T-helper 2 cell treated with Interferon-gamma antibody and Interleukin-4, amounts not matched to agents 5 μg/mL and 100 μg/mL, for 36 hours (primary cell): ENCODE measurements at regions not wholly inside any gene's neighbourhood (a gene's known extent, or its start where the extent isn't known, plus 50 kb on each side); places are given as distances from the start of the nearest gene placed in this dataset.
"Not testable (repeated sequence)": the region's sequence is repeated elsewhere in the genome, so short reads cannot be mapped to it uniquely, and the experiment has no call there.

Source experiments
- DNase-seq: peaks from one replicate; pipeline ENCODE4 v3.0.0; 2021; ENCODE audit warnings: low spot score
- H3K27ac Mint-ChIP-seq: one replicate; pipeline ENCODE4 v1.8.0; 2021; ENCODE audit warnings: mild to moderate bottlenecking, mixed read lengths
- H3K27me3 Mint-ChIP-seq: one replicate; pipeline ENCODE4 v1.8.0; 2021; ENCODE audit warnings: low read depth, mixed read lengths
- H3K36me3 Mint-ChIP-seq: one replicate; pipeline ENCODE4 v1.8.0; 2021; ENCODE audit warnings: low read depth, mixed read lengths
- H3K4me1 Mint-ChIP-seq: one replicate; pipeline ENCODE4 v1.8.0; 2021; ENCODE audit warnings: low read depth, mixed read lengths
- H3K4me3 Mint-ChIP-seq: one replicate; pipeline ENCODE4 v1.8.0; 2022; ENCODE audit warnings: mild to moderate bottlenecking, moderate library complexity, mixed read lengths
- H3K9me3 Mint-ChIP-seq: one replicate; pipeline ENCODE4 v1.8.0; 2021; ENCODE audit warnings: mixed read lengths

DNA sequence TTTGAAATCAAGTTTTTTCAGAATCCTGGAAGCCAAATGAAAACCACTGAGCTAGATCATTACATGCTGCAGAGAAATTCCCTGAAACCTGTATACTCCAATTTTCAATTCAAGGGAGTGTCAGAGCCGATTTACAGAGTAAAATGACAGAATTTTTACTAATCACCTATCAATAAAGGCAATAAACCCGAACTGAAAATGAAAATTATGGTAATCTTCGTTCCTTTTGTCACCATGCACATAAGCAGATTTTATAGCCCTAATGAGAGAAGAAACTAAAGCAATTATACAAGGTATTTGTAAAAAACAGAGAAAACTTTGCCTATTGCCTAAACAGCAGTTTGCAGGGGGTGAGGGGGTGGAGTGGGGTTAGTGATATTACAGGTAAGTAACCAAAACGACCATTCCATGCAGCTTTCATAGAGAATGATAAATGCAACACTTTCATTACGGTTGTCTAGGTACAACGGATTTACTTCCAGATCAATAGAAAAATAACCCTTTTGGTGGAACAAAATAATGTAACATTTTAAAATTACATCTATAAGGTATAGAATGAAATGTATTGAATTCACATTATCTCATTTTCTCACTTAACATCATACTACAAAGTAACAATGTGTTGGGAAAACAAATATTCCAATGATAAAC lies 115.2 kb upstream of the BEND6 start:
- H3K27me3 Mint-ChIP-seq = peaks cover 56% of the 10 kb centered on the region
- no peak overlapping the region for H3K4me3 Mint-ChIP-seq

DNA sequence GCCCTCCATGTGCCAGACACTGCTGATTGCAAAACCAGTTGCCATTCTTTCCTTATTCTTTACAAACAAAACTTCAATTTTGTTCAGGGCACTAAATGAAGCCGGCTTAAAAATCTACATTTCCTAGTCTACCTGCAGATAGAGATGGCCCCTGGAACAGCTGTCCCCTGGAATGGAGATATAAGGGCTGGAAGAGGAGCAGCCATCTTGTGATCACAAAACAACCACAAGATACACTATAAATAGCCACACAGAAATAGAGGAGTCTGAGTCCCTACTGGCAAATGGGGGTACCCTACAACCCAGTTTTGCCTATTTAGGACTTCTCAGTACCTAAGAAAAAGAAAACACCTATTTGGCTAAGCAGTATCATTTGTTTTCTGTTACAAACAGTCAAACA lies 115.9 kb upstream of the BEND6 start:
- Mint-ChIP-seq H3K4me3 (no peak overlapping the region), H3K27me3 (peaks cover 56% of the 10 kb centered on the region), H3K4me1 (peaks cover 5% of the 10 kb centered on the region), H3K27ac (no peak overlapping the region), H3K36me3 (no peaks in the 10 kb centered on the region), H3K9me3 (no peaks in the 10 kb centered on the region)
- DNase-seq = no peak

More for the DNA sequence above, 115.2 kb upstream of the BEND6 start:
- Mint-ChIP-seq H3K27ac (no peak overlapping the region), H3K36me3 (no peaks in the 10 kb centered on the region), H3K4me1 (peaks cover 6% of the 10 kb centered on the region), H3K9me3 (no peaks in the 10 kb centered on the region)
- no peak for DNase-seq

DNA sequence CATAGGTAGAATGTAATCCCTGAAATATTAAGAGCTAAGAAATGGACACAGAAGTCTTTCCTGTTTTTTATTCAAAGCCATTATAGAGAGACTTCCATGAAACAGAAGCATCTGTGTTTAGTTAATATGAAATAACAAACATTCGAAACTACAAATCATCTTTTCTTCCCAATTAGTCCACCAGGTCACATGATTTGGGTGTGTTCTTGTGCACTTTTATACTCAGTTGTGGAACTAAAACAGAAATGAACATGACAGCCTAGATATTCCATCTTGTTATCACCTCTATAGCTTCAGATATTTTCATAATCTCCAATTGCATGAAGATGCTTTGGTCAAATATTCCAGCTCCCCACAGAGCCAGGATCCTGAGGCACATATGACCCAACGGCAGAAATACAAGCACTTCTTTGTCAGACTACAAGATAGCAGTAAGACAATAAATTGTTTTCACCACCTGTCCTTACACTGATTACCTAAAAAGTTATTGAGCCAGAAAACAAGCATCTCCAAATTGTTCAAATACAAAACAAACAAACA lies 116.8 kb upstream of the BEND6 start:
- H3K36me3 Mint-ChIP-seq = no peaks in the 10 kb centered on the region
- H3K4me1 Mint-ChIP-seq = peaks cover 5% of the 10 kb centered on the region
- H3K27me3 Mint-ChIP-seq = peaks cover 55% of the 10 kb centered on the region
- DNase-seq = no peak
- no peaks in the 10 kb centered on the region for H3K9me3 Mint-ChIP-seq
- no peak overlapping the region for H3K4me3 Mint-ChIP-seq
- H3K27ac Mint-ChIP-seq = no peak overlapping the region

DNA sequence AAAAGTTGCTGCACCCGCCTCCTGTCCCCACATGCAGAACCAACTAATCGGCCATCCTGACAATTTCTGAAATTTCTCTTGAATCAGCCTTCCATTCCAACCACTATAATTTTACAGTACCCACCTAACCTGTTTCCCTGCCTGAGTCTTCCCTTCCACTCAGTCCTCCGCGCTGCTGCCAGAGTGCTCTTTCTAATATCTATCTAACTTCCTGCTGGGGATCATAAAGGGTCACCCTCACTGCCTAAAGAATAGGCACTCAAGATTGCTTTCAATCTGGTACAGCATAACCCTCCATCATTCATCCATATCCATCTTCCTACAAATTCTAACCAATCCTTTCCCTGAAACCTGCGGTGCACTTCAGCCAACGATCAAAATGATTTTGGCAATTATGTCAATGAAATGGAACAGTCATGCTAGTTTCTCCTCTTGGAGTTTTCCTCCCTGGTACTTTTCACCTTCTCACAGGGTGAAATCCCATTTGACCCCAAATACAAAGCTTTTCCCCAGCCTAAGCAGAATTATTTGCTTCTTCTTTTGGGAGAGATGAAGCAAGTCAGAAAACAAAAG lies 117.5 kb upstream of the BEND6 start:
- no peak overlapping the region for H3K27ac Mint-ChIP-seq
- H3K36me3 Mint-ChIP-seq = no peaks in the 10 kb centered on the region
- H3K27me3 Mint-ChIP-seq = peaks cover 49% of the 10 kb centered on the region
- no peak for DNase-seq
- H3K9me3 Mint-ChIP-seq = no peaks in the 10 kb centered on the region
- no peak overlapping the region for H3K4me3 Mint-ChIP-seq
- no peaks in the 10 kb centered on the region for H3K4me1 Mint-ChIP-seq

DNA sequence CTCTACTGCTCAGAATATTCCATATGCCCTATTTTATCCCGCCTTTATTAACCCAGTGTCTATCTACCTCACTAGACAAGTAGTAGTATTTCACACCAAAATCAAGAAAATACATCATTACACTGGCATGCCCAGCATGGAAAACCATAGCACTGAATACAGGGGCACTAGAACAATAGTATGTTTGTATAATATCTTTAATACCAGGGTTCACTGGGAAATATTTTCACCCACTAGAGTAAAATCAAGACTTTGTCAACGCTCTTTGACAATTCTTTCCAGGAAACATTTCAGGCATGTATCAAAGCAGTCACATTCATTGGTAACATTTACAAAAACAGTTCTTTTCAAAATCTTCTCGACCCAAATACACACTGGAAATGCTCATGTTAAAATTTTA lies 119.3 kb upstream of the BEND6 start:
- H3K36me3 Mint-ChIP-seq = no peaks in the 10 kb centered on the region
- no peak for DNase-seq
- no peaks in the 10 kb centered on the region for H3K4me1 Mint-ChIP-seq

DNA sequence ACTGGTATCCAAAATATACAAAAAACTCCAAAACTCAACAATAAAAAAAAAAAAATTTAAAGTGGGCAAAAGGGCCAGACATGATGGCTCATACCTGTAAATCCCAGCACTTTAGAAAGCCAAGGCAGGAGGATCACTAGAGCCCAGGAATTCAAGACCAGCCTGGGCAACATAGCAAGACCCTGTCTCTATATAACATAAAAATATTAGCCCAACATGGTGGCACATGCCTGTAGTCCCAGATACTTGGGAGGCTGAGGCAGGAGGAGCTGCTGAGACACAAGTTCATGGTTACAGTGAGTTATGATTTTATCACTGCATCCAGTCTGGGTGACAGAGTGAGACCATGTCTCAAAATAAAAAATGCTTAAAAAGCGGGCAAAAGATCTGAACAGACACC lies 121.0 kb upstream of the BEND6 start:
- no peaks in the 10 kb centered on the region for H3K4me1 Mint-ChIP-seq
- H3K27me3 Mint-ChIP-seq = peaks cover 21% of the 10 kb centered on the region
- H3K36me3 Mint-ChIP-seq = no peaks in the 10 kb centered on the region
- no peak overlapping the region for H3K4me3 Mint-ChIP-seq
- no peak overlapping the region for H3K27ac Mint-ChIP-seq
- H3K9me3 Mint-ChIP-seq = no peaks in the 10 kb centered on the region
- no peak for DNase-seq

More for the DNA sequence above, 119.3 kb upstream of the BEND6 start:
- Mint-ChIP-seq H3K27ac (no peak overlapping the region), H3K27me3 (peaks cover 33% of the 10 kb centered on the region), H3K4me3 (no peak overlapping the region), H3K9me3 (no peaks in the 10 kb centered on the region)

DNA sequence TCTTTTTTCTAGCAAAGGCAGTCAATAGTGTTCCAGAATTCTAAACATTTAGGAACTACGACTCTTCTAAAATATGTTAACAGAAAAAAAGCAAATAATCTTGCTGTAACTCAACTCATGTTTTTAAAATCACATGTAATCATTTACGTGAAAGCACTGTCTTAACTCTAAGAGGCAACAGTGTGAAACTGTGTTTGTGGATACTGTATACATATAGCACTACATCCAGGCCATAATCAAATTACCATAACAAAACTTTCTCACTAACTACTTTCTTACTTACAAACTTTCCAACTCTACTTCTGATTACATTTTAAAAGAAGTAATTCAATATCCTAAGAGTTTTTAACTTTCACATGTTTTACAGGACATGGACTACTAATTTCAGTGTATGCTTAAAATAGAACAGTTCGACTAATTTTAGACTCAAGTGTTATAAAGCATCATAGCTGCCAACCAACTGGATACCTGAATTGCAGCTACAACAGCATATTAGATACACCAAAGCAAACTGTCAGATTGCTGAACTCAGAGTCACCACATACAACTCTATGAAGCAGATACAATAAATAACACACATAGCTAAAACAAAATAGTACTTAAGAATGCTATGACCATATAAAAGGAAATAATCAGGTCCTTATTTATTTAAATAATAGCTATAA lies 121.6 kb upstream of the BEND6 start:
- no peak overlapping the region for H3K27ac Mint-ChIP-seq
- H3K4me1 Mint-ChIP-seq = no peaks in the 10 kb centered on the region
- no peaks in the 10 kb centered on the region for H3K36me3 Mint-ChIP-seq
- H3K27me3 Mint-ChIP-seq = peaks cover 16% of the 10 kb centered on the region
- no peaks in the 10 kb centered on the region for H3K9me3 Mint-ChIP-seq
- no peak for DNase-seq
- no peak overlapping the region for H3K4me3 Mint-ChIP-seq

DNA sequence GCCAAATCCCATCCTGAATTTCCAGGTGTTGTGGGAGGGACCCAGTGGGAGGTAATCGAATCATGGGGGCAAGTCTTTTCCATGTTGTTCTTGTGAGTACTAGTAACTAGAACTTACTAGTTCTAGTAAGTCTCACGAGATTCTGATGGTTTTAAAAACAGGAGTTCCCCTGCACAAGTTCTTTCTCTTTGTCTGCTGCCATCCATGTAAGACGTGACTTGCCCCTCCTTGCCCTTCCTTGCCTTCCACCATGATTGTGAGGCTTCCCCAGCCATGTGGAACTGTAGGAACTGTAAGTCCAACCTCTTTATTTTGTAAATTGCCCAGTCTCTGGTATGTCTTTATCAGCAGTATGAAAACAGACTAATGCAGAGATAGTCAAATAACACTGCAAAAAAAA lies 122.7 kb upstream of the BEND6 start:
- Mint-ChIP-seq H3K36me3 (no peaks in the 10 kb centered on the region), H3K27ac (no peak overlapping the region), H3K4me1 (no peaks in the 10 kb centered on the region), H3K4me3 (no peak overlapping the region), H3K9me3 (no peaks in the 10 kb centered on the region), H3K27me3 (peaks cover 6% of the 10 kb centered on the region)
- no peak for DNase-seq

DNA sequence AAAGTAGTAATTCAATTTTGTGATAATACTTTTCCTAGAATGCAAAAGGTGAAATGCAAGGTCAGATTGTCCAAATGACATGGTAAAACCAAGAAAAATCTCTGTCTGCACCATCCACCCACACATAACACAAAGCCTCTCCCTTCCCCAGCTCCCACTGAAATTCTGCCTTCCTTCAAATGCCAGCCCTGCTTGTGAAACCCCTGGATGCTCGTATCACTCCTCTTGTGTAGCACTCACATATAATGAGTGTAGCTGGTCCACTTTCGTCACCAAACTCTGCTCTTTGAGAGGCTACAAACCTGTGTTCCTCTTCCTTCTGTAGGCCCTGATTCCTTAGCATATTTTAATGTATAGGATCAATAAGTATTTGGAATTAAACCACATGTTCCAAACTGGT lies 123.6 kb upstream of the BEND6 start:
- H3K4me1 Mint-ChIP-seq = no peaks in the 10 kb centered on the region
- H3K36me3 Mint-ChIP-seq = no peaks in the 10 kb centered on the region
- no peak for DNase-seq
- no peaks in the 10 kb centered on the region for H3K9me3 Mint-ChIP-seq
- H3K4me3 Mint-ChIP-seq = no peak overlapping the region
- no peak overlapping the region for H3K27ac Mint-ChIP-seq
- H3K27me3 Mint-ChIP-seq = peaks cover 6% of the 10 kb centered on the region

DNA sequence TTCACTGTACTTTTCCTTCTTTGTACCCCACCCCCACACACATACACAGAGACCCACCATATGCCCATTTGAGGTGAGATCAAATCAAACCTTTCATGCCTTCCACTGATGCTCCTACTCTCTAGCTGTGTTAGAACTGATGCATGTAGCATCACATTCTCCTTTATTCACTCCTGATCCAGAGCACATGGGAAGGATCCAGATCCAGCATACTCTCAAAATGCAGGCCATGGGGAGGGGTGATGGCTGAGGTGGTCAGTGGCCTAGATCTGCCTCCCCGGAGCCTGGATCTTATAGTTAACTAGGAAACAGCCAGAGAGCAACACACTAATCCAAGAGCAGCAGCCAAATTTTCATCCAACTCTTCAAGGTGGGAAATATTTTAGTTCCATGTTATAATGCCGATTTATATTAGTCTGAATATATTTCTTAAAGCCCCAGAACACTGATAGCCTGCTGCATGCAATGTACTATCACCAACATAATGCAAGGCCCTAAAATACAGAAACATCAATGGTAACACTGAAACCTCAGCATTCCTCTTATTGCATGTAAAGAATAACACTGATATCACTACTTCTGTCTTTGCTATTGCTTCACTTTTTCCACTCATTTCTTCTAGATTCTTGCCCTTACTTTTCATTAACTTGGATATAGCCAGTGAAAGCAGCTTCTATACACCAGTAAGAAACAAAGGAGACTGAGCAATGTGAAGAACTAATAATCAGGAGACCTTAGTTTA lies 126.8 kb upstream of the BEND6 start:
- Mint-ChIP-seq H3K27ac (no peak overlapping the region), H3K9me3 (no peaks in the 10 kb centered on the region), H3K4me1 (no peaks in the 10 kb centered on the region), H3K27me3 (no peaks in the 10 kb centered on the region), H3K4me3 (no peak overlapping the region), H3K36me3 (no peaks in the 10 kb centered on the region)
- no peak for DNase-seq

DNA sequence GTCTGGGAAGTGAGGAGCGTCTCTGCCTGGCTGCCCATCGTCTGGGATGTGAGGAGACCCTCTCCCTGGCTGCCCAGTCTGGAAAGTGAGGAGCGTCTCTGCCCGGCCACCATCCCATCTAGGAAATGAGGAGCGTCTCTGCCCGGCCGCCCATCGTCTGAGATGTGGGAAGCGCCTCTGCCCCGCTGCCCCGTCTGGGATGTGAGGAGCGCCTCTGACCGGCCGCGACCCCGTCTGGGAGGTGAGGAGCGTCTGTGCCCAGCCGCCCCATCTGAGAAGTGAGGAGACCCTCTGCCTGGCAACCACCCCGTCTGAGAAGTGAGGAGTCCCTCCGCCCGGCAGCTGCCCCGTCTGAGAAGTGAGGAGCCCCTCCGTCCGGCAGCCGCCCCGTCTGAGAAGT lies 130.5 kb upstream of the BEND6 start:
- DNase-seq, H3K27me3 Mint-ChIP-seq: not testable (repeated sequence)

DNA sequence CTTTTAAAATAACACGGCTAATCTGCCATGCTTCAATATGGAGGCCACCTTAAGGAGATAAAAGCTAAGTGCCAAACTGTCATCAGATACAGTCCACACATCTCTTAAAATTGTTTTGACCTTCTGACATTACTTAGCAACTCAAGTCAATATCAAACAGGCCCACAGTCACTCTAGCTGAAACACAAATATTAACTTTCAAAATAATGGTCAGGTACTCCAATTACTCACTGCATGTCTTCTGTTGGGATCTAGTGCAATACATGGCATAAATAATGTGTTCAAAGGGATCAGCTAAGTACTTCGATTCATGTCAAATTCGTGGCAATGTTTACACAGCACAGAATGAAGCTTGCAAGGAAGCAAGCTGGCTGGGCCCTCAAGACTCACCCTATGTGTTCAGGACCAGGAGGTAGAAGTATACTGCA lies 133.9 kb upstream of the BEND6 start:
- no peaks in the 10 kb centered on the region for H3K4me1 Mint-ChIP-seq
- no peak for DNase-seq
- no peak overlapping the region for H3K27ac Mint-ChIP-seq
- no peak overlapping the region for H3K4me3 Mint-ChIP-seq
- H3K9me3 Mint-ChIP-seq = no peaks in the 10 kb centered on the region
- H3K36me3 Mint-ChIP-seq = no peaks in the 10 kb centered on the region
- peaks cover 2% of the 10 kb centered on the region for H3K27me3 Mint-ChIP-seq

More for the DNA sequence above, 130.5 kb upstream of the BEND6 start:
- H3K36me3 Mint-ChIP-seq, H3K9me3 Mint-ChIP-seq, H3K4me3 Mint-ChIP-seq, H3K27ac Mint-ChIP-seq, H3K4me1 Mint-ChIP-seq: not testable (repeated sequence)

DNA sequence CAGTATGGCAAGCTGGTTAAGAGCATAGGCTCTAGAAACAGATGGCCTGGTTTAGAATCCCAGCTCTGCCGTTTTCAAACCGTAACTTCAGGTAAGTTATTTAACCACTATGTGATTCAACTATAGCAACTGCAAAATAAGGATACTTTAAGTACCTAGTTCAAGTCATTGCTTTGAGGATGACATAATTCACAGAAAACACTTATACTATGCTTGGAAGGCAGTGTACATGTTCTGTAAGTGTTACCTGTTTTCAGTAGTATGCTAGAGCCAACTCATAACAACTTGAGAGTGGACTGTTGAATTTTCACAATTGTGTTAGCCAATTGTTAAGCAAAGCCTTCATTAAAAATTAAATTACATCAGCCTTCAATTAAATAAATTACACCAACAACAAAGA lies 134.8 kb upstream of the BEND6 start:
- no peak for DNase-seq
- Mint-ChIP-seq H3K4me3 (no peak overlapping the region), H3K4me1 (no peaks in the 10 kb centered on the region), H3K9me3 (no peaks in the 10 kb centered on the region), H3K27me3 (peaks cover 2% of the 10 kb centered on the region), H3K36me3 (no peaks in the 10 kb centered on the region), H3K27ac (no peak overlapping the region)

DNA sequence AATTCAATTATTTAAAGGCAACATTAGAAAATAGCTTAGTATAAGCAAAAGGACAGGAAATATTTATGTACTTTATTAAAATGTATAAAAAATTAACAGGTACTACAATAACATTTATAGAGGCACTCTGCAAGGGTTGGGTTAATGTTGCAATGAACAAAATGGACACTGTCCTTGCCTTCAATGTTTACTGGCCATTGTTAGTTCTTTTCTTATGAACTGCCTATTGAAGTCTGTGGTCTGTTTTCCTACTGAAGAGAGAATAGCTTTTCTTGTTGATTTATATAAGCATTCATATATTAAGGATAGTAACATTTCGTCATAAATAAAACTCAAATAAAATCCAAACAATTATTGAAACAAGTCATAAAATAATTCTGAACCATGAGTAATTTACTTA lies 135.3 kb upstream of the BEND6 start:
- Mint-ChIP-seq H3K4me3 (no peak overlapping the region), H3K9me3 (no peaks in the 10 kb centered on the region), H3K27me3 (peaks cover 2% of the 10 kb centered on the region), H3K36me3 (no peaks in the 10 kb centered on the region), H3K27ac (no peak overlapping the region), H3K4me1 (no peaks in the 10 kb centered on the region)
- DNase-seq = no peak
